ENCODE measurements at regions not wholly inside any gene's neighbourhood (a gene's known extent, or its start where the extent isn't known, plus 50 kb on each side); places are given as distances from the start of the nearest gene placed in this dataset.

DNA sequence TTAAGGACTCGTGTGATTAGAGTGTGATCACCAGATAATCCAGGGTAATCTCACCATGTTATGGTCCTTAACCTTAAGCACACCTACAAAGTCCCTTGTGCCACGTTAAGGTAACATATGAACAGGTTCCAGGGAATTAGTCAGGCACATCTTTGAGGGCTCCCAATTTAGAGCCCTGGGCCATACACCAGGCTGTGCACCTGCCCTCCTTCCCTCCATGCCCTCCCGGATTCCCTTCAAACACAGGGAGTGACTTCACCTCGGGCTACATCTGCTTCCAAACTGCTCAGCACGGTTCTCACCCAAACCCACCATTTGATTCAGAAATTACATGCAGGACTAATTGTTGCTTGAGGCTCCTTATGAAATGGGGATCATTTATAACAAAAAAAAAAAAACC, 93.9 kb upstream of the HABP2 start (continued):
- TF ChIP-seq ATF4 (CRISPR knock-in tag; IDR thresholded peaks at IDR 0.05): no peak

DNA sequence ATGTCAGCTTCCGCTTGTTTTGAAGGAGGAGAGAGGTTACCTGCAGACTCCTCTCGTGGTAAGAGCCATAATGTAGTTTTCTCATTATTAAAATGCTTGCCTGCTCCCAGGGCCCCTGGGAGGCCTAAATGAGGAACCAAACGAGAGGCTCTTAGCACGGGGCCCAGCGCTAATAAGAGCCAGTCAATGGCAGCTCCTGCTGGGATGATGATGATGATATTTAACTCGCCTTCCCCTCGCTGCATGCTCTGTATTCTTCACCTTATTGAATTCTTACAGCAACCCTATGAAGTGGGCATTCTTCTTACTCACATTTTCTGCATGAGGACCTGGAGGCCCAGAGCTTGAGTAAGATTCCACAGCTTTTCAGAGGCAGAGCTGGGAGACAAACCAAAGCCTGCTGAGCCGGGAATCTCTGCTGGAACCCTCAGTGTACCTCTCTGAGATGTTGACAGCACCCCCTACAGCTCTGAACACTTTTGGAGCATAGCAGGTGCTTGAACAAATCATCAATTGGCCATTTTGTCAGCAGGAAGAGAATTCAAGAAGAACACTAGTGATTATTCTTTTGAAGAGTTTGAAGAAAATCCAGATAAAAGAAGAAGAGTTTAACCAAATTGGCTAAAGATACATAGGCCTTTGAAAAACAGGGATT, 93.1 kb upstream of the HABP2 start:
- no peak for ATAC-seq
- H3K9me3 ChIP-seq (replicated peaks; ENCODE audit: control insufficient read depth, insufficient read depth, low read depth, low read length): no peaks in the 10 kb centered on the region
- H3K79me2 ChIP-seq (ENCODE audit: control insufficient read depth, insufficient read depth, low read length): no peaks in the 10 kb centered on the region
- H4K20me1 ChIP-seq (replicated peaks; ENCODE audit: control insufficient read depth, insufficient read depth, low read length): no peaks in the 10 kb centered on the region
- no peak overlapping the region for H3K27ac ChIP-seq (ENCODE audit: extremely low read depth, low read depth, low read length)
- TF ChIP-seq IRF1 (CRISPR knock-in tag; IDR thresholded peaks at IDR 0.05; ENCODE audit: borderline replicate concordance): no peak
- no peak for TF ChIP-seq MXD1 (CRISPR knock-in tag; IDR thresholded peaks at IDR 0.05; ENCODE audit: borderline replicate concordance, poor library complexity, severe bottlenecking)
- no peak for TF ChIP-seq TOE1 (IDR thresholded peaks at IDR 0.05; ENCODE audit: borderline replicate concordance)
- TF ChIP-seq TOE1 (CRISPR knock-in tag; IDR thresholded peaks at IDR 0.05; ENCODE audit: borderline replicate concordance, low read depth): no peak
- TF ChIP-seq MITF (IDR thresholded peaks at IDR 0.05): no peak
- TF ChIP-seq IRF9 (tag; IDR thresholded peaks at IDR 0.05): no peak
- TF ChIP-seq YBX1 (IDR thresholded peaks at IDR 0.05): no peak
- no peak for TF ChIP-seq PCBP2 (IDR thresholded peaks at IDR 0.05; ENCODE audit: low read depth, low read length, poor library complexity, severe bottlenecking)
- TF ChIP-seq NBN (IDR thresholded peaks at IDR 0.05; ENCODE audit: low read depth): no peak
- no peak for TF ChIP-seq ZNF384 (IDR thresholded peaks at IDR 0.05; ENCODE audit: low read depth, low read length)
- TF ChIP-seq, protein P1, sequence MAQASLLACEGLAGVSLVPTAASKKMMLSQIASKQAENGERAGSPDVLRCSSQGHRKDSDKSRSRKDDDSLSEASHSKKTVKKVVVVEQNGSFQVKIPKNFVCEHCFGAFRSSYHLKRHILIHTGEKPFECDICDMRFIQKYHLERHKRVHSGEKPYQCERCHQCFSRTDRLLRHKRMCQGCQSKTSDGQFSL (CRISPR knock-in tag; IDR thresholded peaks at IDR 0.05): no peak
- TF ChIP-seq, protein P1 (tag; IDR thresholded peaks at IDR 0.05): no peak
- no peak overlapping the region for H2AFZ ChIP-seq (ENCODE audit: low read depth, low read length)
- no peak for FAIRE-seq
- intact Hi-C loops (cut with micrococcal nuclease) (no loop called here), in situ Hi-C loops (cut with MboI) (no loop called here)
- H3K4me2 ChIP-seq (ENCODE audit: insufficient read depth, low read length): no peak overlapping the region
- no peaks in the 10 kb centered on the region for H3K9me1 ChIP-seq (ENCODE audit: control insufficient read depth, insufficient read depth, low read length)
- no TSS peak for BruUV-seq (replicated peaks)
- no peak for DNase-seq (ENCODE audit: extremely low read depth in 1 of 4, low spot score in 3 of 4)
- 0% methylated on average over 8 of the region's 8 CpGs for WGBS (ENCODE audit: insufficient coverage, low coverage, missing lambda C conversion rate)
- ChIA-PET CTCF (ENCODE audit: low intra/inter-chr PET ratio) (no interaction called here), POLR2A (no interaction called here)
- no peak overlapping the region for H3K9ac ChIP-seq (ENCODE audit: insufficient read depth in 1 of 2, low read depth in 2 of 2, low read length in 2 of 2)
- no peaks in the 10 kb centered on the region for H3K4me1 ChIP-seq (replicated peaks in 1 of 2; ENCODE audit: control insufficient read depth in 2 of 2, insufficient read depth in 2 of 2, low read length in 2 of 2)
- H3K4me3 ChIP-seq: no peak overlapping the region
- no peaks in the 10 kb centered on the region; a peak in 1 of 5 replicates for H3K27me3 ChIP-seq (ENCODE audit: control insufficient read depth in 2 of 2, insufficient read depth in 2 of 2, low read length in 2 of 2)
- no peaks in the 10 kb centered on the region for H3K36me3 ChIP-seq (ENCODE audit: control insufficient read depth, insufficient read depth, low read length)

Data from K562 (cell line).